ENCODE measurements at regions not wholly inside any gene's neighbourhood (a gene's known extent, or its start where the extent isn't known, plus 50 kb on each side); places are given as distances from the start of the nearest gene placed in this dataset.

DNA sequence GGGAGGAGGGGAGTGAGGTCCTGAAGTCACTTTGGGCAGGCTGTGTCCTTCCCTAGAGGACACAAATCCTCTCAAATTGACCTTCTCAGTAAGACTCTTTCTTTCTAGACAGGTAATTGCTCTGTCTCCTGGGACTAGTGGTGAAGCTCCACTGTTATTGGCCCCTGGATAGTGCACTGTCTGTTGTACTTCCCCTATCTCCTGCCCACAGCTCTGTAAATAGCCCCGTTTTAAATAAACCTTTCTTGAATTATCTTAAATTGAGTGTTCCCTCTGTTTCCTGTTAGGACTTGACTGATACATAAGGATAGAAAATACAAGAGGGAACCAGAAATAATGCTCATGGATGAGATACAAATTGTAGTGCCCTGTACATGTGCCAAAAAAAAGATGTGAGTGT, 229.5 kb upstream of the USP24 start:
- TF ChIP-seq, protein P1, sequence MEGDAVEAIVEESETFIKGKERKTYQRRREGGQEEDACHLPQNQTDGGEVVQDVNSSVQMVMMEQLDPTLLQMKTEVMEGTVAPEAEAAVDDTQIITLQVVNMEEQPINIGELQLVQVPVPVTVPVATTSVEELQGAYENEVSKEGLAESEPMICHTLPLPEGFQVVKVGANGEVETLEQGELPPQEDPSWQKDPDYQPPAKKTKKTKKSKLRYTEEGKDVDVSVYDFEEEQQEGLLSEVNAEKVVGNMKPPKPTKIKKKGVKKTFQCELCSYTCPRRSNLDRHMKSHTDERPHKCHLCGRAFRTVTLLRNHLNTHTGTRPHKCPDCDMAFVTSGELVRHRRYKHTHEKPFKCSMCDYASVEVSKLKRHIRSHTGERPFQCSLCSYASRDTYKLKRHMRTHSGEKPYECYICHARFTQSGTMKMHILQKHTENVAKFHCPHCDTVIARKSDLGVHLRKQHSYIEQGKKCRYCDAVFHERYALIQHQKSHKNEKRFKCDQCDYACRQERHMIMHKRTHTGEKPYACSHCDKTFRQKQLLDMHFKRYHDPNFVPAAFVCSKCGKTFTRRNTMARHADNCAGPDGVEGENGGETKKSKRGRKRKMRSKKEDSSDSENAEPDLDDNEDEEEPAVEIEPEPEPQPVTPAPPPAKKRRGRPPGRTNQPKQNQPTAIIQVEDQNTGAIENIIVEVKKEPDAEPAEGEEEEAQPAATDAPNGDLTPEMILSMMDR (IDR thresholded peaks at IDR 0.05 in 8 of 11, conservative IDR thresholded peaks at IDR 0.05 in 3 of 11), result no peak
- TF ChIP-seq POLR2AphosphoS5 (IDR thresholded peaks at IDR 0.05) (no peak), POLR2A (IDR thresholded peaks at IDR 0.05) (no peak)
